ENCODE measurements at regions not wholly inside any gene's neighbourhood (a gene's known extent, or its start where the extent isn't known, plus 50 kb on each side); places are given as distances from the start of the nearest gene placed in this dataset.

GRCh38 chr3:165395188-165395587 is 199.0 kb upstream of the SLITRK3 start:
- TF ChIP-seq STAT6 (CRISPR knock-in tag; IDR thresholded peaks at IDR 0.05) (no peak), SRSF7 (optimal IDR thresholded peaks at IDR 0.05; ENCODE audit: low read depth, low read length) (no peak), DNMT1 (IDR thresholded peaks at IDR 0.05) (no peak)
- ChIA-PET CTCF (ENCODE audit: low intra/inter-chr PET ratio) (no interaction called here), POLR2A (no interaction called here)
- H3K27me3 ChIP-seq (ENCODE audit: control insufficient read depth in 2 of 2, insufficient read depth in 2 of 2, low read length in 2 of 2) = no peaks in the 10 kb centered on the region
- DNase-seq (ENCODE audit: extremely low read depth in 1 of 4, low spot score in 3 of 4) = no peak
- intact Hi-C loops (cut with micrococcal nuclease) = no loop called here
- H3K36me3 ChIP-seq (ENCODE audit: control insufficient read depth, insufficient read depth, low read length) = no peaks in the 10 kb centered on the region
- in situ Hi-C loops (cut with MboI) = no loop called here
- no peak overlapping the region for H2AFZ ChIP-seq (ENCODE audit: low read depth, low read length)
- no TSS peak for BruUV-seq (replicated peaks)
- FAIRE-seq = no peak
- H3K9me1 ChIP-seq (ENCODE audit: control insufficient read depth, insufficient read depth, low read length) = no peaks in the 10 kb centered on the region
- no peak overlapping the region for H3K9ac ChIP-seq (ENCODE audit: insufficient read depth in 1 of 2, low read depth in 2 of 2, low read length in 2 of 2)
- no peak overlapping the region for H3K4me2 ChIP-seq (ENCODE audit: insufficient read depth, low read length)
- H4K20me1 ChIP-seq (replicated peaks; ENCODE audit: control insufficient read depth, insufficient read depth, low read length) = no peaks in the 10 kb centered on the region
- H3K9me3 ChIP-seq (replicated peaks; ENCODE audit: control insufficient read depth, insufficient read depth, low read depth, low read length) = no peaks in the 10 kb centered on the region
- H3K4me3 ChIP-seq = no peak overlapping the region
- WGBS (ENCODE audit: insufficient coverage, low coverage, missing lambda C conversion rate) = 21% methylated on average over 1 of the region's 1 CpG
- no peak for ATAC-seq
- no peak overlapping the region for H3K27ac ChIP-seq (ENCODE audit: extremely low read depth, low read depth, low read length)
- no peaks in the 10 kb centered on the region for H3K4me1 ChIP-seq (replicated peaks in 1 of 2; ENCODE audit: control insufficient read depth in 2 of 2, insufficient read depth in 2 of 2, low read length in 2 of 2)
- H3K79me2 ChIP-seq (ENCODE audit: control insufficient read depth, insufficient read depth, low read length) = no peaks in the 10 kb centered on the region

GRCh38 chr3:165393461-165393860 is 197.3 kb upstream of the SLITRK3 start:
- H3K9me3 ChIP-seq (replicated peaks; ENCODE audit: control insufficient read depth, insufficient read depth, low read depth, low read length) = no peaks in the 10 kb centered on the region
- H3K4me1 ChIP-seq (replicated peaks in 1 of 2; ENCODE audit: control insufficient read depth in 2 of 2, insufficient read depth in 2 of 2, low read length in 2 of 2) = no peaks in the 10 kb centered on the region
- no peak for TF ChIP-seq ATF2 (CRISPR knock-in tag; IDR thresholded peaks at IDR 0.05)
- TF ChIP-seq MAFK (IDR thresholded peaks at IDR 0.05; ENCODE audit: low read length) = peak; percentile 64
- TF ChIP-seq MAFF (IDR thresholded peaks at IDR 0.05; ENCODE audit: low read length) = peak; percentile 55
- TF ChIP-seq SMARCA4 (IDR thresholded peaks at IDR 0.05) = no peak
- TF ChIP-seq MAFG (tag; conservative IDR thresholded peaks at IDR 0.05) = peak; percentile 48
- TF ChIP-seq ZNF316 (IDR thresholded peaks at IDR 0.05) = peak; percentile 45; the same call in 1 of the 2 replicates
- 0 out of 2 replicates have a peak, but pooled peaks have one; percentile 24 for TF ChIP-seq C11orf30 (IDR thresholded peaks at IDR 0.05; ENCODE audit: low read depth)
- no peak overlapping the region for H3K4me3 ChIP-seq
- H3K36me3 ChIP-seq (ENCODE audit: control insufficient read depth, insufficient read depth, low read length) = no peaks in the 10 kb centered on the region
- in situ Hi-C loops (cut with MboI) = no loop called here
- H3K4me2 ChIP-seq (ENCODE audit: insufficient read depth, low read length) = no peak overlapping the region
- 14% methylated on average over 1 of the region's 1 CpG for WGBS (ENCODE audit: insufficient coverage, low coverage, missing lambda C conversion rate)
- H3K79me2 ChIP-seq (ENCODE audit: control insufficient read depth, insufficient read depth, low read length) = no peaks in the 10 kb centered on the region
- DNase-seq (ENCODE audit: extremely low read depth in 1 of 4, low spot score in 3 of 4) = no peak
- no peaks in the 10 kb centered on the region for H4K20me1 ChIP-seq (replicated peaks; ENCODE audit: control insufficient read depth, insufficient read depth, low read length)
- POLR2A ChIA-PET = no interaction called here
- no peak overlapping the region for H3K9ac ChIP-seq (ENCODE audit: insufficient read depth in 1 of 2, low read depth in 2 of 2, low read length in 2 of 2)
- intact Hi-C loops (cut with micrococcal nuclease) = no loop called here
- no peaks in the 10 kb centered on the region for H3K9me1 ChIP-seq (ENCODE audit: control insufficient read depth, insufficient read depth, low read length)
- FAIRE-seq = no peak
- H3K27ac ChIP-seq (ENCODE audit: extremely low read depth, low read depth, low read length) = no peak overlapping the region
- no peak for ATAC-seq
- CTCF ChIA-PET (ENCODE audit: low intra/inter-chr PET ratio) = no interaction called here
- BruUV-seq (replicated peaks) = no TSS peak
- H3K27me3 ChIP-seq (ENCODE audit: control insufficient read depth in 2 of 2, insufficient read depth in 2 of 2, low read length in 2 of 2) = no peaks in the 10 kb centered on the region
- no peak overlapping the region for H2AFZ ChIP-seq (ENCODE audit: low read depth, low read length)
